Activated CD4-positive, alpha-beta T cell treated with anti-CD3 and anti-CD28 coated beads for 4 hours (primary cell): ENCODE measurements at regions not wholly inside any gene's neighbourhood (a gene's known extent, or its start where the extent isn't known, plus 50 kb on each side); places are given as distances from the start of the nearest gene placed in this dataset.

Source experiments
- DNase-seq, 2 donors: peaks; one replicate each; pipeline ENCODE4 v3.0.0-alpha.2; 2020

GRCh38 chr5:173785866-173786265 lies 102.3 kb upstream of the CPEB4 start:
- DNase-seq: no peak

GRCh38 chr5:173786286-173787187 lies 101.6 kb upstream of the CPEB4 start:
- no peak for DNase-seq

DNA sequence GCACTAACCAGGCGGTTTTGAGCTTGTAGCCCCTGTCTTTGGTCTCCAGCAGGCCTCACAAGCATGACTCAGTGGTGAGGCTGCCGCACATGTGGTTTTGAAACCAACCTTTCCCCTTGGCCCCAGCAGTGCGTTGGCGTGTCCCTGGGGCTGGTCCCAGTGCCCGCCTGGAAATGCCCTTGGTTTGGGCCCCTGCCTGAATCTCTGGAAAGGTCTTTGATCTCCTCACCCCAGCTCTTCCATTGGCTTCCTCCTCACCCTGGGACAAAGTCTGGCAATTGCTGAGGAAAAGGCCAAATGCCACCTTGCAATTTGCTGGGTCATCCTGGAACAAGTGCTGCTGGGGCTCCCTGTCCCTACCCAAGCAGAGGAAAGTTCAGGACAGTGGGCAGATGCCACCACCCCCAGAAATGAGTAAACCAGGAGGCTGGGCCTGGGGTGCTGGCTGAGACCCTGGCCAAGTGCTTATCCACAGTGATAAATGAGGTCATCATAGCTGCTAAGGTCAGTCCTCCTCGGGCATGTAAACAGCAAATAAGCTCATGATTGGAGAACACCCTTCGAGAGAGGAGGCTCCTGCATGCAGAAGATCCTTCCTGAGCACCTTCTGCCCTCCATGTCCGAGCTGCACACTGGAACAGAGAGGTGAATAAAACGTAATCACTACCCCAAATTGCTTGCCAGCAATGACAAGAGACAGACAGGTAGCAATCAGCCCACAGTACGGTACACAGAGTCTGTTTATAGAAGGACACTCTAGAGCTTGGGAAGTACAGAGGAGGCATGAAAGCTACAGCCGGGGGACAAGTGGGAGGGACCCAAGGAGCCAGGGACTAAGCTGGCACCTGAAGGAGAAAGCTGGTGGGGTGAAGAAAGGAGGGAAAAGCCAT lies 98.9 kb upstream of the CPEB4 start:
- no peak for DNase-seq

DNA sequence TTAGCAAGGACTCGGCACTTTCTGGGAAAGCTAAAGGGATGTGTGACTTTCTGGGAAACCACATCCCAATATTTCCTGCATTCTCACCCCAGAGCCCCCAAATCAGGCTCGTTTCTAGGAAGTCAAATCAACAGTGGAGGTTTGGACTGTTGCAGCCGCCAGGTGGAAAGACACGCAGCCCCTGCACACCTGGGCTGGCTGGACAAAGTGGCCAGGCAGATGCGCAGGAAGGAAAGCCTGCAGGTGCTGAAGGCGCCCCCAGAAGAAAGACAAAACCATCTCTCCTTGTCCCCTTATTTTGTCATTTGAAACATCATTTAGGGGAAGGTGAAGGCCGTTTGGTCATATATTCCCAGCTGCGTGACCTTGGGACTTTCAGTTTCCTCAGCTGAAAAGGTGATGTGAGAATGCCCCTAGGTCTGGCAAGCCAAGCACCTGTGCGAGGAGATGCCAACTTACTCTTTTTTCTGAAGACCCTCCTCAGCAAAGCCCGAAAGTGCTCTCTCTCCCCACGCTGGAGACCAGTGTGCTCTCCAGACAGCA lies 97.9 kb upstream of the CPEB4 start:
- no peak for DNase-seq

DNA sequence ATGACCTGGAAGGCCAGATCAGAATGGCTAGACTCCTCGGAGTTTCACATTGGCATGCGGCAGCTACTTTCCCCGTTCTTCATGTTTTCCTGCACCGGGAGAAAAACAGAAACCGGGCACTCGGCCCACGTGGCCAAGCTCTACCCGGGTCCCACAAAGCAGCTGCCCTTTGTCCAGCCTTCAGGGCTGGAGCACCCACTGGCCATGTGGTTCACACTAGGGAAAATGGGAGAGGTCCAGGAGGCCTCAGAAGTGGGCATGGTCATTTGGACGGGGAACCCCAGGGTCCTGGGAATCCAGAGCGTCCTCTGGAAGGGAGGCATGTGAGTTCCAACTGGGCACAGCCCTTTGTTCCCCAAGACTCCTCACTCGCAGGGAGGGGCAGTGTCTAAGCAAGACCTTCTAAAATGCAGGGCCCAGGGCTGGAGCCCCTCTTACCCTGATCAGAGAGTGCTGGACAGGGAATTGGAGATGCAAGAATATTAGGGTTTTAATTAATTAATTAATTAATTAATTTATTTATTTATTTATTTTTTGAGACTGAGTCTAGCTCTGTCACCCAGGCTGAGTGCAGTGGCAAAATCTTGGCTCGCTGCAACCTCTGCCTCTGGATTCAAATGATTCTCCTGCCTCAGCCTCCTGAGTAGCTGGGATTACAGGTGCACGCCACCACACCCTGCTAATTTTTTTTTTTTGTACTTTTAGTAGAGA lies 97.2 kb upstream of the CPEB4 start:
- no peak for DNase-seq

DNA sequence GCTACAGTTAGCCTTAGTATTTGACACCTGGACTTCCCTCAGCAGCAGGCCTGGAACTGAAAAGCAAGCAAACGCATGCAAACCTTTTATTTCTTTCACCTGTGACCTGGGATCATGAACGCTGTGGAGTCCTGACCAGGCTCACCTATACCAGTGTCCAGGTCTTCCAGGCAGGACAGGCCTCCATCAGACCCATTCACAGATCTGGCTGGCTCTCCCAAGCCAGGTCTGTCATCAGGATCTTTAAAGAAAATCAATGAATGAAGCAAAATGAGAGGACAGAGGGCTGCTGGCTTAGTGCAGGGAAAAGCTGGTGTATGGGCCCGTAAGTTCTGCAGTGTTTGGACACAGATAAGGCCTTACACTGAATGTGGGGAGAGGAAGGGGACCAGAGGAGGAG lies 96.3 kb upstream of the CPEB4 start:
- no peak for DNase-seq

GRCh38 chr5:173792781-173793547 lies 95.2 kb upstream of the CPEB4 start:
- no peak for DNase-seq

DNA sequence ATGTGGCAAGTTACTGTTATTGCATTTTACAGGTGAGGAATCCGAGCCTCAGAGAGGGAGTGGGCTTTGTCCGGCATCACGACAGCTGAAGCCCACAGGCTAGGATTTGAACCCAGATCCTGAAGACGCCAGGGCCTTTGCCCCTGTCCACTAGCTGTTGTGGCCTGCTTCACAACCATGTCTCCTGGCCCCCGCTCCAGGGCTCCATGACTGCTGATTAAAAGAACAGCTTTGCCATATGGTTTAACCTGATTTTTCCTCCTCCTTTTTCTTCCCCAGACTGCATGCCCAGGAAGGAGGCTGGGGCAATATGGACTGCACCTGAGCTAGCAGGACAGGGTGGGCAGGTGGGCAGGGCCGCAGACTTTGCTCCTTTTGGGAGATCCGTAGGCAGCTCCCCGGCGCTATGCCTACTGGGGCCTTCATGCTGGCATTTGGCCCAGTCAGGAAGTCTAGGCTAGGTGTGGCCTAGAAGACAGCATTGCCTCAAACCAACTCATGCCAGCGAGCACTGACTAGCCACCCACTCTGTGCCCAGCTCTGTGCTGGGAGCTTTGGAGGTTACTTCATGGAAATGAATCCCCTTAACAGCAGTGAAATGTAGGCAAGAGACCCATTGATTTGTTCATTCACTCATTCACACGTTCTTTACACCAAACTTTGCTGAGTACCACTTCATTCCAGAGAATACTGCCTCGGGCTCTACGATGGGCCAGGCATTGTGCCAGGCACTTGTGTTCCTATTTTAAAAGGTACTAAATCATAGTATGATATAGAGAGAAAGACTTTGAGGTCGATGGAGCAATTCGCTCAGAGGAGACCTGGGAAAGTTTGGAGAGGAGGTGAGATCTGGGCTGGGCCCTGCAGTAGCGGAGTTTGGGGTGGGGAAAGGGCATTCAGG lies 94.3 kb upstream of the CPEB4 start:
- no peak for DNase-seq

- DNase-seq: no peak
Measured at GRCh38 chr5:173794901-173795416, 93.2 kb upstream of the CPEB4 start.

DNA sequence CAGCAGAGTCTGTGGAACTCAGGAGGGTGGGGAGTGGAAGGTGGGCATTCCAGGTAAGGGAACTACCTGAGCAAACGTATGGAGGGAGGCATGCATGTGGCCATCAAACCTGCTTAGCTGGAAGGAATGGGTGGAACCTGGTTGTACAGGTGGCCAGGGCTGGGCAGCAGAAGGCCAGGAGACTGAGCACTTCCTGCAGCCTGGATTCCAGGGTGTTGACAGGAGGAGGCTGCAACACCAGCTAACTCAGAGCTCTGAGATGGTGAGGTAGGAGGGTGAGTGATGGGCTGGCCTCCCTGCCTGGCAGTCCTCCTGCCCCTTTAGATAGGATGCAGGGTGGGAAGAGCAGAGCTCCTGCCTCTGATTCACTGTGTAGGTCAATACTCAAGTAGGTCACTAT lies 92.5 kb upstream of the CPEB4 start:
- no peak for DNase-seq

- DNase-seq: no peak
Measured at GRCh38 chr5:173796721-173797495, 91.2 kb upstream of the CPEB4 start.

DNA sequence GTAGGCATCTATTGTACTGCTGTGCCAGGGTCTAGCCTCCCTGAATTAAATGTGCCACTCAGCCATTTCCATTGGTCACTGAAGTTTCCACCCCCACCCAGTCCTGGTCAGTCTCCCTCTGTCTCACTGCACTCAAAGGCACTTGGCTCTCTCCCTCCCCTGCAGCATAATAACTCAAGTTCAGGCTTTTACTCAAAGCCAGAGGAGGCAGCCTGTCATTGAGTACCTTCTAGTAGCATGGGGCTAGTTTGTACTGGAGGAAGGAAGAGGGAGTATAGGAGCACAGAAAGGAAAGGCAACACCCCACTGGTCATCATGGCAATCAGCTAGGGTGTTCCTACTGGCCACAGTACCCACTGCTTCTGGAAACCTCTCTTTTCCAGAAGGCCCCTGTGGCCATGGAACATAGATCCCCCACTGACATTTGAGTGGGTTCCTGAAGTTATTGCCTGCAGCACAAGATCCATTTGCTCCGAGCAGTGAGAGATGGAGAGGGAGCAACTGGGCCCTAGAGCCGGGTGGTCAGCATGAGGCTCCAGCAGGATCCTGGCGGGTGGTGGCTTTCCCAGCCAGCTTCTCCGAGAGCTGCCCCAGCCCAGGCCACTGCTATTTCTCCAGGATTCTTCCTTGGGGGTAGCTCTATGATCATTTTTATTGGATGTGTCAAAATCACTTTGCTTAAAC lies 89.9 kb upstream of the CPEB4 start:
- DNase-seq: no peak

DNA sequence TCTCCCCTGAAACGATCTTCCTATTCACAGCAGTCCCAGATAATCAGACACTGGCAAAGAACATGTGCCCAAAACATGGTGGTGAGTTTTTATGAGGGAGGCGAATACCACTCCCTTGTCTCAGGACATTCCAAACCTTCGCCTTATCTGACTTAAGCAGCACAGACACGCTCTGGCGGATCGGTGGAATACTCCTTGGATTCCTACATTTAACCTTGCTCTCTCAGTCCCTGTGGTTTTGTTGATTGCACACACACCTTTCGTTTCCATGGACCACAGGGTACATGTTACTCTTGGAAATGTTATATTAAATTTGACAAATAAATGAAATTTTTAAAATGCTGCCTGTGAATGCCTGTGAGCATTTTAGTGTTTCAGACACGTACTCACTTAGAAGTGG lies 87.8 kb upstream of the CPEB4 start:
- no peak for DNase-seq

DNA sequence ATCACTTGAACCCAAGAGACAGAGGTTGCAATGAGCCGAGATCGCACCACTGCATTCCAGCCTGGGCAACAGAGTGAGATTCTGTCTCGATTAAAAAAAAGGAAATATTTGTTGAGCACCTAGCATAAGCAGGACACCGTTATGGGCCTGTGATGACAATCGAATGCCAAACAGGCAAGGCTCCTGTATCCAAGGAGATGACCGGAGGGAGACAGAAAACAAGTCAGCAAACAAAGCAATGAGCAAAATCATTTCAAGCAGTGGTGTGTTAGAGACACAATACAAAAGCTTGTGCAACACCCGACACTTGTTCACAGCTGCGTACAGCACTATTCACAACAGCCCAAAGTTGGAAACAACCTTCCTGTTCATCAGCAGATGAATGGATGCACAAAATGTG lies 87.1 kb upstream of the CPEB4 start:
- DNase-seq: no peak

DNA sequence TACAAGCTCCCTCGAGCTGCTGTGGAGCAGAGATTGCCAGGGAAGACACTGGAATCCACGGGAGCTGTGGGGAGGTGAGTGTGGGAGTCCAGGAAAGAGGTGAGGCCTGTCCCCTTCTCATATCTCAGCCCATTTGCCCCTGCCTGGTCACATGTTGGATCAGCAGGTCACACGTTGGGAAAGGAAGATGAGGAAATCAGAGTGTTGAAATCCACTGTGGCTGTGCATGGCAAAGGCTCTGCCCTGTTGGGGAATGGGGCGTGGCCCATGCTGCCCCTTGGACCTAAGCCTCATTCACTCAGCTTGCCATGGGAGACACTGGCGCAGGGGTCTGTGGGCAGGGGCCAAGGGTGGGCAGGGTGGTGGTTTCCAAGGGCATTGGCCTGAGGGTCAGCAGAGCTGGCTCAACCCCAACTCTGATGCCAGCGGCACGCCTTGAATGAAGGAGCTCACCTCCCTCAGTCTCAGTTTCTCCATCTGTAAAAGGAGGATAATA lies 85.4 kb upstream of the CPEB4 start:
- DNase-seq: no peak

DNA sequence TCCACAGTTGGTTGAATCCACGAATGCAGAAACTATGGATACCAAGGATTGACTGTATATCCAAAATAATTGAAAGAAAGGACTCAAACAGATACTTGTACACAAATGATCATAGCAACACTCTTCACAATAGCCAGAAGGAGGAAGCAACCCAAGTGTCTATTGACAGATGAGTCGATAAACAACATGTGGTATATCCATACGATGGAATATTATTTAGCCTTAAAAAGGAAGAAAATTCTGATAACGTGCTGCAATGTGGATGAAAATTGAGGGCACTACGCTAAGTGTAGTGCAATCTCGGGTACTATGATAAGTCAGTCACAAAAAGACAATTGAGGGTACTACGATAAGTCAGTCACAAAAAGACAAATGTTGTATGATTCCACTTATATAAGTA lies 83.6 kb upstream of the CPEB4 start:
- no peak for DNase-seq

DNA sequence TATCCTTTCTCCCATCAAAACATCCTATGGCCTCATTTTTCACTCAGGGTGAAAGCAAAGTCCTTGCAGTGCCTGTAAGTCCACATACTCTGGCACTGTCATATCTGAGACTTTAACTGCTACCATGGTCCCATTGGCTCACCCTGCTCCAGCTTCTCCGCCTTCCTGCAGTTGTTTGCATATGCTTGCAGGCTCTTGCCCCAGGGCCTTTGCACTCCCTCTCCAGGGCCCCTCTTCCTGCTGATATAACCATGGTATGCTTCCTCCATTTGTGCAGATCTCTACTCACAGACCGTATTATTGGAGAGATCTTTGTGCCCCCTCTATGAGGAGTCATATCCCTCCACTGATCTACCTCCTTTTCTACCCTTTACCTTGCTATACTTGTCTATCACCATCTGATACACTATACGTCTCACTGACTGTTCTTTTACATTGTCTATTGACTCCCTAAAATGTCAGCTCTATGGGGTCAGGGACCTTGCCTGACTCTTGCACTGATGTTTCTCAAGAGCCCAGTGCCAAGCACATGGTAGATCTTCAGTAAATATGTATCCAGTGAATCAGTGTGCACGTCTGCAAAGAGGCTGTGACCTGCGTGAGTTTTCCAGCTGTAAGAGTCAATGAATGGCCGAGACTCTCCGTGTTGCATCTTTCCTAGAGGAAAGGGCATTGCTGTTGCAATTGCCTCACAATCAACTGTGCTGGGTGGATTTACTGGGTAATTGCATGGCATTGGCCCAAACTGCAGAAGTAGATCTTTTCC lies 81.7 kb upstream of the CPEB4 start:
- DNase-seq: no peak

DNA sequence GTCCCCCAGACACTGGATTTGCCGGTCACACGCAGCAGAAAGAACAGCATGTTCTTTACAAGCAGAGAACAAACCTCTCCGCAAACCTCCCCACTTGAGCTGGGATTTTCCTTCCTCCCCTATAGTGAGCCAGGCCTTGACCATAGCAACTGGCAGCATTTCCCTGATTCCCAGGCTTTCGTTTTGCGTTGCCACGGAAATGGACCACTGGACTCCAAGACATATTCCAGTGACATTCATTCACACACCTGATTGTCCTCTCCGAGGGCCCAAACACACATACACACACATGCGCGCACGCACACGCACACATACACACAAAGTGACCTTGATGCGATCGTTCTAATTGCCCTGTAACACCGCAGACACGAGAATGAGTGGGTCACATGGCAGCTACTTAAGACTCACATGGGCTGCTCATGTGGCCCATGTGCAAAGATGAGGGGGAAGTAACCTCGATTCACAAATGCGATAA lies 80.9 kb upstream of the CPEB4 start:
- DNase-seq: no peak
